ENCODE measurements at regions not wholly inside any gene's neighbourhood (a gene's known extent, or its start where the extent isn't known, plus 50 kb on each side); places are given as distances from the start of the nearest gene placed in this dataset.

- Histone ChIP-seq H3K27me3 (ENCODE audit: low read depth) (no peaks in the 10 kb centered on the region), H3K36me3 (replicated peaks) (no peaks in the 10 kb centered on the region), H3K4me1 (no peaks in the 10 kb centered on the region), H3K4me3 (no peak overlapping the region), H3K9me3 (no peaks in the 10 kb centered on the region)
- in situ Hi-C loops (cut with MboI; ENCODE audit: low sequenced_read_pairs), result no loop called here
- DNase-seq (ENCODE audit: low spot score in 2 of 2), result no peak
Observed at GRCh38 chr2:238654479-238655197, 193.2 kb upstream of the TWIST2 start.

DNA sequence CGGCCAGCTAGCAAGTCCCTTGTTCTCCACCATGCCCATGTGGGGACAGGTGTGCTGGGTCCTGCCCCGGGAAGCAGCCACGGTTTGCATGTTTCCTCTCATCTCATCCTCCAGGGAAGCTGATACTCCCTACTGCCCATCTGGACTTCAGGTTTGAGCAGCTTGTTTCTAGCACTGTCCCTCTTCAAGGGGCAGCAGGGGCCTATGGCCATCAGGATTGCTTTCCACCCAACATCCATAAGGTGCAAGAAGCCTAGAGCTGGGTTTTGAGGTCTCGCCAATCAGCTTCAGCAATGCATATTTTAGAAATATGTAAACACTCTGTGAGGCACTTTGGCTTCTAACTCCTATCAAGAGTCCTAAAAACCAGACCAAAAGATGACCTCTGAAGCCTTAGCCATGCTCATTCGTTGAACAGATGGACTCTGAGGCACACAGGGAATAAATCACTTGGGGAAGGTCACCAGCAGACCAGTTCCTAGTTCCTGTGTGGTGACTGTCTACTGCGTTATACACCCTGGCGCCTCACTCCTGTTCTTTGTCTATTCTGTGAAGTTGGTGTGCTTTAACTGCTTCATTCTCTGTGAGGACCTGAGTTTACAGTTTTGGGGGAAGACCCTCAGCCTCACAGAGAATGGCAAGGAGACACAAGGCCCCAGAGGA lies 192.6 kb upstream of the TWIST2 start:
- H3K9me3 ChIP-seq, result no peaks in the 10 kb centered on the region
- in situ Hi-C loops (cut with MboI; ENCODE audit: low sequenced_read_pairs), result no loop called here
- DNase-seq (ENCODE audit: low spot score in 2 of 2), result no peak
- no peak overlapping the region for H3K4me3 ChIP-seq
- H3K27me3 ChIP-seq (ENCODE audit: low read depth), result no peaks in the 10 kb centered on the region
- no peaks in the 10 kb centered on the region for H3K4me1 ChIP-seq
- no peaks in the 10 kb centered on the region for H3K36me3 ChIP-seq (replicated peaks)

GRCh38 chr2:238655974-238656722 lies 191.7 kb upstream of the TWIST2 start:
- Histone ChIP-seq H3K4me3 (no peak overlapping the region), H3K4me1 (no peaks in the 10 kb centered on the region), H3K9me3 (no peaks in the 10 kb centered on the region), H3K27me3 (ENCODE audit: low read depth) (no peaks in the 10 kb centered on the region), H3K36me3 (replicated peaks) (no peaks in the 10 kb centered on the region)
- in situ Hi-C loops (cut with MboI; ENCODE audit: low sequenced_read_pairs), result no loop called here
- no peak for DNase-seq (ENCODE audit: low spot score in 2 of 2)

DNA sequence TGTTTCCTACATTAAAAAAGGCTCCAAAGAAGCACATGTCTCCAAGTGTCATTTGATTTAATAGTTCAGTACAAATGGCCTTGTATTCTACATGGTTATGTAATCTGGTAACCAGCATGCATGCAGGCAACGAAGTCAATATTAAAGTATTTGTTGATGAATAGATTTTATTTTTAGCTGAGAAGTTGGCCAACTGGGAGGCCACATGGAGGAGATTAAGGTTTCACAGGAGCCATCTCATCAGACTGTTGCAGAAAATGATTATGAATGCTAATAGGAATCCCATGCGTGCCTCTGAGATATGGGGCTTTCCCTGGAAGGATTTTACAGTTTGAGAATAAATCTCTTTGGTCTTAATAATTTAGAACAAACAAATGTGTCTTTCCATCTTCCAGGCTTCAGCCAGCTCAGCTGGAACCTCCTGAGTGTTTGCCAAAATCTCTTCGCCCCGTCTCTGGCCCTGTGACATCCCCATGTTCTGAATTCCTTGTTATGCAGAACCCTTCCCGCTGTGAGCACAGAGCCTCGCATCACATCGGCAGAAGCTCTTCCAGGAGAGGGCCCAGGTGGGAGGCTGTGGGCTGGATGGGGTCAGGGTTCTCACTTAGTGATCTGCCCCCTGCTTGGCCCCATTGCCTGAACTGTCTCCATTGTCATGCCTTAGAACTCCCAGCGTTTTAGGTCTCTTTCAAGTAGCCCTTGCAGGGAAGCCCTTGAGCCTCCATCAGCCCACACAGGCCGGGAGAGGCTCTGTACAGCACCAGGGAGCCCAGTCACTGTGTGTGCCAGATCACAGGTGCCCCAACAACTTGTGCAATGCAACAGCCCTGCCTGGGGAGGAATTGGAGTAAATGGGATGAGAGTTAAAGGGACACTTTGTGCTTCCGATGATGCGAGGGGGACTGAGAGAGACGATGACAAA lies 190.5 kb upstream of the TWIST2 start:
- no peaks in the 10 kb centered on the region for H3K4me1 ChIP-seq
- no peak overlapping the region for H3K4me3 ChIP-seq
- H3K9me3 ChIP-seq, result no peaks in the 10 kb centered on the region
- no peaks in the 10 kb centered on the region for H3K27me3 ChIP-seq (ENCODE audit: low read depth)
- H3K36me3 ChIP-seq (replicated peaks), result no peaks in the 10 kb centered on the region
- DNase-seq (ENCODE audit: low spot score in 2 of 2), result no peak
- in situ Hi-C loops (cut with MboI; ENCODE audit: low sequenced_read_pairs), result no loop called here

DNA sequence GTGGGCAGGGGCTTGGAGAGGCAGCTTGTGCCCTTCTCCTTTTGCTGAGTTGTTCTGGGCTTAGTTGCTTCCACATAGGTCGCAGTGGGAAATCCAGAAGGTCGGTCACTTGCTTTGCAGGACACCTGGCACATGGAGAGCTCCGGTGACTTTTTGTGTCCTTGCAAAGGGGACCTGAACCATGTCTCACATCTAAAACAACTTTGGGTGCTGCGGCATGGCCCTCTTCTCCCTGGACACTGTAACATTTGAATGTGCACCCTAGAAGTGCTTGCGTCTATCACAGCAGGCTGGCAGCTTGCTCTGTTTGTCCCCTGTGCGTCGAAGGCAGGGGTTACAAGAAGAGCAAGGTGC lies 189.9 kb upstream of the TWIST2 start:
- H3K27me3 ChIP-seq (ENCODE audit: low read depth), result 0 out of 2 replicates have a peak, but pooled peaks cover 2% of the 10 kb centered on the region
- no peaks in the 10 kb centered on the region for H3K36me3 ChIP-seq (replicated peaks)
- no peak for DNase-seq (ENCODE audit: low spot score in 2 of 2)
- no peak overlapping the region for H3K4me3 ChIP-seq
- H3K9me3 ChIP-seq, result no peaks in the 10 kb centered on the region
- in situ Hi-C loops (cut with MboI; ENCODE audit: low sequenced_read_pairs), result no loop called here
- H3K4me1 ChIP-seq, result no peaks in the 10 kb centered on the region

- no peaks in the 10 kb centered on the region for H3K9me3 ChIP-seq
- H3K36me3 ChIP-seq (replicated peaks), result no peaks in the 10 kb centered on the region
- no peak for DNase-seq (ENCODE audit: low spot score in 2 of 2)
- H3K27me3 ChIP-seq (ENCODE audit: low read depth), result 0 out of 2 replicates have a peak, but pooled peaks cover 2% of the 10 kb centered on the region
- no peaks in the 10 kb centered on the region for H3K4me1 ChIP-seq
- in situ Hi-C loops (cut with MboI; ENCODE audit: low sequenced_read_pairs), result no loop called here
- H3K4me3 ChIP-seq, result no peak overlapping the region
Observed at GRCh38 chr2:238658820-238659219, 189.1 kb upstream of the TWIST2 start.

- in situ Hi-C loops (cut with MboI; ENCODE audit: low sequenced_read_pairs), result no loop called here
- H3K9me3 ChIP-seq, result no peaks in the 10 kb centered on the region
- DNase-seq (ENCODE audit: low spot score in 2 of 2), result no peak
- no peaks in the 10 kb centered on the region for H3K4me1 ChIP-seq
- 0 out of 2 replicates have a peak, but pooled peaks cover 2% of the 10 kb centered on the region for H3K27me3 ChIP-seq (ENCODE audit: low read depth)
- no peak overlapping the region for H3K4me3 ChIP-seq
- H3K36me3 ChIP-seq (replicated peaks), result no peaks in the 10 kb centered on the region
Observed at GRCh38 chr2:238659231-238659630, 188.7 kb upstream of the TWIST2 start.

DNA sequence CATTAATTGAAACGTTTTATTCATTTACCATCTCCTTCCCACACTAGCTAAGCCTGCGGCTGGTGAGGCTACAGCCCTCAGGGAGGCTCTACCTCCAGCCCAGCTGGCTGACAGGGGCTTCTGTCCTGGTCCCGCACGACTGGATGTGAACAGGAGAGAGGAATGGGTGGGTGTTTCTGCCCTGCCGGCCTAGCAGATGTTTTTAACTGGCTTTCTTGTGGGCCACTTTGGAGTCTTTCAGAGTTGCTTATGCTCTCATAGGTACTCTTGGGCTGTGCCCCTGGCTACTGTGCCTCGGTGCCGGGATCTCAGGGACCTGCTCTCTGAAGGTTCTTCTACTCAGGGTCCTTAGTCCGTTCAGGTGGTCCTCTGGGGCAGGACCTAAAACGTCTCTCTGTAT lies 184.3 kb upstream of the TWIST2 start:
- H3K9me3 ChIP-seq, result no peaks in the 10 kb centered on the region
- H3K4me3 ChIP-seq, result no peak overlapping the region
- no peaks in the 10 kb centered on the region for H3K4me1 ChIP-seq
- H3K27me3 ChIP-seq (ENCODE audit: low read depth), result peaks cover 5% of the 10 kb centered on the region; the same call in 1 of the 2 replicates
- DNase-seq (ENCODE audit: low spot score in 2 of 2), result no peak
- no peaks in the 10 kb centered on the region for H3K36me3 ChIP-seq (replicated peaks)
- in situ Hi-C loops (cut with MboI; ENCODE audit: low sequenced_read_pairs), result no loop called here

- Histone ChIP-seq H3K9me3 (no peaks in the 10 kb centered on the region), H3K4me1 (no peaks in the 10 kb centered on the region), H3K27me3 (ENCODE audit: low read depth) (peaks cover 5% of the 10 kb centered on the region; the same call in 1 of the 2 replicates), H3K36me3 (replicated peaks) (no peaks in the 10 kb centered on the region), H3K4me3 (no peak overlapping the region)
- in situ Hi-C loops (cut with MboI; ENCODE audit: low sequenced_read_pairs), result no loop called here
- DNase-seq (ENCODE audit: low spot score in 2 of 2), result no peak
Observed at GRCh38 chr2:238665919-238666318, 182.0 kb upstream of the TWIST2 start.

DNA sequence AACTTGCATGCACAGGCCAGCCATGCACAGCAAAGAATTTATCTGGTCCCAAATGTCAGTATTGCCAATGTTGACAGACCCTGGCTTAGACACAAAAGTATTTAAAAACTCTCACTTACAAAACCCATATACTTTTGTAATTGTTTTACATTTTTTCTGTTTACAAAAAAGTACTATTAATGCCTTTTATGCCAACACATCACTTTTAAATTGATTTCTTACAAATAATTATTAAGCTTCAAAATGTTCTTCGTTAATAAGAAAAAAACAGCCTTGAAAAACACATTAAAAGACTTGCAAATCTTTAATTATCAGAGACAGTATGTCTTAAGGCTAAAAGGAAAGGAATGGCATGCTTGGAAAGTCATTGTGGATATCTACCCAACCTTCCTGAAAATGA lies 181.3 kb upstream of the TWIST2 start:
- Histone ChIP-seq H3K4me1 (no peaks in the 10 kb centered on the region), H3K4me3 (no peak overlapping the region), H3K9me3 (no peaks in the 10 kb centered on the region), H3K36me3 (replicated peaks) (no peaks in the 10 kb centered on the region), H3K27me3 (ENCODE audit: low read depth) (peaks cover 5% of the 10 kb centered on the region; the same call in 1 of the 2 replicates)
- no peak for DNase-seq (ENCODE audit: low spot score in 2 of 2)
- in situ Hi-C loops (cut with MboI; ENCODE audit: low sequenced_read_pairs), result no loop called here

DNA sequence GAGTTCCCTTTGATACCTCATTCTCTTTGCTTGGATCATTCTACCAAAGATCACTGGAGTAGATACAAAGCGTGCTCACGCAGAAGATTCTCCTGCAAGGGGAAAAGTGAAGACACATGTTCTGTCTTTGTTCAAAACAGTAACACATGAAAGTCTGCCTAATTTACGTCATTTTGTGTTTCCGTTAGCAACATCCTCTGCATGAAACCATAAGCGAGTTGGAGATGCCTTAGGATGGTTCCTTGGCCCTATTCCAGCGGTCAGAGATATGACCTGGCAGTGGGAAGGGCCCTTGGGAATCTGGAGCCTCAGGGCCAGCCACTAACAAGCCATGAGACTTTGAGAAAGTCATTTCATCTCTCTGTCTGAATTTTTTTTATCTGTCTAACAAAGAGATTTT lies 180.9 kb upstream of the TWIST2 start:
- Histone ChIP-seq H3K36me3 (replicated peaks) (no peaks in the 10 kb centered on the region), H3K27me3 (ENCODE audit: low read depth) (peaks cover 5% of the 10 kb centered on the region; the same call in 1 of the 2 replicates), H3K9me3 (no peaks in the 10 kb centered on the region), H3K4me1 (no peaks in the 10 kb centered on the region), H3K4me3 (no peak overlapping the region)
- in situ Hi-C loops (cut with MboI; ENCODE audit: low sequenced_read_pairs), result no loop called here
- DNase-seq (ENCODE audit: low spot score in 2 of 2), result no peak

DNA sequence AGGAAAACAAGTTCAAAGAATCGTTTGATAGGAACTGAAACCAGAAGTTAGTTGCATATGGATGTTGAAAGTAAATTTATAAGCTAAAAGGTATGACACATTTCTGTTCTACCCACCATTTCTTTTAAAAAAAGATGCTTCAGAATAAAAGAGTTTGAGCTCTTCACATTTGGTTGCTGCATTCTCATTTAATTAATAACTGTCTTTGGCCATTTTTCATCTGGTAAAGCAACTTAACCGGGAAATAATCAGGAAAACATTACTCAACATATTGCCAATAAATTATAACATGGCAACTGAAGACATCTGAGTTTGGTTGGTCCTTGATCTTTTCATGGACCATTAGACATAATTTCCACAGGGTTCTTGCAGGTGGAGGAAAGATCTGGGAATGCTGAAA lies 180.2 kb upstream of the TWIST2 start:
- no peak for DNase-seq (ENCODE audit: low spot score in 2 of 2)
- Histone ChIP-seq H3K27me3 (ENCODE audit: low read depth) (peaks cover 5% of the 10 kb centered on the region; the same call in 1 of the 2 replicates), H3K36me3 (replicated peaks) (no peaks in the 10 kb centered on the region), H3K4me3 (no peak overlapping the region), H3K4me1 (no peaks in the 10 kb centered on the region), H3K9me3 (no peaks in the 10 kb centered on the region)
- in situ Hi-C loops (cut with MboI; ENCODE audit: low sequenced_read_pairs), result no loop called here

GRCh38 chr2:238668426-238668825 lies 179.5 kb upstream of the TWIST2 start:
- Histone ChIP-seq H3K4me1 (no peaks in the 10 kb centered on the region), H3K4me3 (no peak overlapping the region), H3K36me3 (replicated peaks) (no peaks in the 10 kb centered on the region), H3K27me3 (ENCODE audit: low read depth) (peaks cover 3% of the 10 kb centered on the region; the same call in 1 of the 2 replicates), H3K9me3 (no peaks in the 10 kb centered on the region)
- no peak for DNase-seq (ENCODE audit: low spot score in 2 of 2)
- in situ Hi-C loops (cut with MboI; ENCODE audit: low sequenced_read_pairs), result no loop called here

Measured in HAP-1 (cell line).